Subcutaneous abdominal adipose tissue (tissue), 5 donors: ENCODE measurements at regions not wholly inside any gene's neighbourhood (a gene's known extent, or its start where the extent isn't known, plus 50 kb on each side); places are given as distances from the start of the nearest gene placed in this dataset.

Experiments
- H3K27ac ChIP-seq: one replicate; pipeline ENCODE4 v1.7.0; 2013; ENCODE audit warnings: low read depth, mild to moderate bottlenecking, inconsistent platforms, low read length, moderate library complexity
- H3K27me3 ChIP-seq, 5 donors: one replicate each; pipeline ENCODE4 v1.7.0; 2013; ENCODE audit warnings: low read length in 5 of 5, inconsistent platforms in 1 of 5; ENCODE audit not compliant: control insufficient read depth in 5 of 5, insufficient read depth in 4 of 5
- H3K36me3 ChIP-seq, 5 donors: one replicate each; pipeline ENCODE4 v1.7.0; 2013; ENCODE audit warnings: low read length in 5 of 5; ENCODE audit not compliant: control insufficient read depth in 5 of 5, insufficient read depth in 5 of 5
- H3K4me1 ChIP-seq, 5 donors: one replicate each; pipeline ENCODE4 v1.7.0; 2013; ENCODE audit warnings: low read length in 5 of 5, mild to moderate bottlenecking in 3 of 5, moderate library complexity in 1 of 5; ENCODE audit not compliant: control insufficient read depth in 5 of 5, insufficient read depth in 5 of 5
- H3K4me3 ChIP-seq, 5 donors: one replicate each; pipeline ENCODE4 v1.7.0; 2013; ENCODE audit warnings: low read length in 5 of 5, low read depth in 1 of 5
- H3K9ac ChIP-seq, 5 donors: one replicate each; pipeline ENCODE4 v1.7.0; 2013; ENCODE audit warnings: low read length in 5 of 5, mild to moderate bottlenecking in 4 of 5, moderate library complexity in 3 of 5
- H3K9me3 ChIP-seq, 5 donors: one replicate each; pipeline ENCODE4 v1.7.0; 2013; ENCODE audit warnings: low read length in 5 of 5; ENCODE audit not compliant: control insufficient read depth in 5 of 5
- donor health status: healthy.
- donor health status: healthy.
- donor health status: healthy.
- donor health status: healthy.
- donor health status: healthy.

- Histone ChIP-seq H3K9me3 (no peaks in the 10 kb centered on the region), H3K27ac (no peak overlapping the region), H3K4me3 (no peak overlapping the region), H3K27me3 (peaks cover 20 to 50% (median 42%) of the 10 kb centered on the region in 5 donors), H3K36me3 (no peaks in the 10 kb centered on the region), H3K4me1 (peaks cover 0 to 8% (median 0%) of the 10 kb centered on the region in 5 donors), H3K9ac (no peak overlapping the region)
Measured at GRCh38 chr1:5744911-5745799, 247.1 kb downstream of the NPHP4 start.

GRCh38 chr1:5744341-5744740 is 247.9 kb downstream of the NPHP4 start:
- H3K36me3 ChIP-seq, result no peaks in the 10 kb centered on the region
- peaks cover 0 to 8% (median 0%) of the 10 kb centered on the region in 5 donors for H3K4me1 ChIP-seq

GRCh38 chr1:5743435-5744095 is 248.7 kb downstream of the NPHP4 start:
- H3K27me3 ChIP-seq, result peaks cover 9 to 44% (median 35%) of the 10 kb centered on the region in 5 donors
- no peak overlapping the region for H3K9ac ChIP-seq
- H3K4me3 ChIP-seq, result no peak overlapping the region
- H3K36me3 ChIP-seq, result no peaks in the 10 kb centered on the region
- no peaks in the 10 kb centered on the region for H3K9me3 ChIP-seq
- H3K27ac ChIP-seq, result no peak overlapping the region
- H3K4me1 ChIP-seq, result peaks cover 0 to 8% (median 0%) of the 10 kb centered on the region in 5 donors

More at GRCh38 chr1:5744341-5744740, 247.9 kb downstream of the NPHP4 start:
- no peak overlapping the region for H3K27ac ChIP-seq
- no peak overlapping the region for H3K9ac ChIP-seq
- peaks cover 16 to 50% (median 41%) of the 10 kb centered on the region in 5 donors for H3K27me3 ChIP-seq
- no peak overlapping the region for H3K4me3 ChIP-seq
- H3K9me3 ChIP-seq, result no peaks in the 10 kb centered on the region

- Histone ChIP-seq H3K4me1 (peaks cover 0 to 8% (median 0%) of the 10 kb centered on the region in 5 donors), H3K9ac (no peak overlapping the region), H3K27ac (no peak overlapping the region), H3K9me3 (no peaks in the 10 kb centered on the region), H3K27me3 (peaks cover 4 to 41% (median 31%) of the 10 kb centered on the region in 5 donors), H3K4me3 (no peak overlapping the region), H3K36me3 (no peaks in the 10 kb centered on the region)
Measured at GRCh38 chr1:5742801-5743200, 249.4 kb downstream of the NPHP4 start.

GRCh38 chr1:5742032-5742431 is 250.2 kb downstream of the NPHP4 start:
- H3K4me3 ChIP-seq, result no peak overlapping the region
- H3K36me3 ChIP-seq, result no peaks in the 10 kb centered on the region
- H3K9me3 ChIP-seq, result peaks cover 0 to under 1% (median 0%) of the 10 kb centered on the region in 5 donors
- no peak overlapping the region for H3K9ac ChIP-seq
- no peak overlapping the region for H3K27ac ChIP-seq
- peaks cover 4 to 41% (median 27%) of the 10 kb centered on the region in 5 donors for H3K27me3 ChIP-seq
- peaks cover 0 to 8% (median 0%) of the 10 kb centered on the region in 5 donors for H3K4me1 ChIP-seq

- H3K9ac ChIP-seq, result no peak overlapping the region
- H3K9me3 ChIP-seq, result peaks cover 0 to 3% (median 0%) of the 10 kb centered on the region in 5 donors
- peaks cover 0 to 7% (median 0%) of the 10 kb centered on the region in 5 donors for H3K4me1 ChIP-seq
- H3K27ac ChIP-seq, result no peak overlapping the region
- H3K4me3 ChIP-seq, result no peak overlapping the region
- H3K27me3 ChIP-seq, result peaks cover 0 to 32% (median 20%) of the 10 kb centered on the region in 5 donors
- H3K36me3 ChIP-seq, result no peaks in the 10 kb centered on the region
Measured at GRCh38 chr1:5740865-5741860, 251.1 kb downstream of the NPHP4 start.

- H3K9ac ChIP-seq, result no peak overlapping the region
- no peak overlapping the region for H3K4me3 ChIP-seq
- no peaks in the 10 kb centered on the region for H3K36me3 ChIP-seq
- H3K9me3 ChIP-seq, result peaks cover 0 to 3% (median 0%) of the 10 kb centered on the region in 5 donors
- H3K4me1 ChIP-seq, result peaks cover 0 to 3% (median 0%) of the 10 kb centered on the region in 5 donors
- H3K27me3 ChIP-seq, result peaks cover 0 to 31% (median 16%) of the 10 kb centered on the region in 5 donors
- H3K27ac ChIP-seq, result no peak overlapping the region
Measured at GRCh38 chr1:5740450-5740849, 251.8 kb downstream of the NPHP4 start.

GRCh38 chr1:5739561-5740078 is 252.6 kb downstream of the NPHP4 start:
- peaks cover 0 to 34% (median 16%) of the 10 kb centered on the region in 5 donors for H3K27me3 ChIP-seq
- peaks cover 0 to 3% (median 0%) of the 10 kb centered on the region in 5 donors for H3K9me3 ChIP-seq
- H3K4me1 ChIP-seq, result peaks cover 0 to 1% (median 0%) of the 10 kb centered on the region in 5 donors
- H3K36me3 ChIP-seq, result no peaks in the 10 kb centered on the region
- no peak overlapping the region for H3K9ac ChIP-seq
- H3K4me3 ChIP-seq, result no peak overlapping the region
- no peak overlapping the region for H3K27ac ChIP-seq

- H3K4me3 ChIP-seq, result no peak overlapping the region
- no peaks in the 10 kb centered on the region for H3K36me3 ChIP-seq
- H3K27me3 ChIP-seq, result peaks cover 0 to 36% (median 19%) of the 10 kb centered on the region in 5 donors
- H3K27ac ChIP-seq, result no peak overlapping the region
- H3K4me1 ChIP-seq, result no peaks in the 10 kb centered on the region
- no peak overlapping the region for H3K9ac ChIP-seq
- peaks cover 0 to 3% (median 0%) of the 10 kb centered on the region in 5 donors for H3K9me3 ChIP-seq
Measured at GRCh38 chr1:5738911-5739462, 253.2 kb downstream of the NPHP4 start.
